H1 (cell line): ENCODE measurements at regions not wholly inside any gene's neighbourhood (a gene's known extent, or its start where the extent isn't known, plus 50 kb on each side); places are given as distances from the start of the nearest gene placed in this dataset.

Experiments used
- CHD7 ChIP-seq: fragments of 300-600 bp; sonication (generic); IDR thresholded peaks from 2 replicates; pipeline ENCODE4 v1.7.1; 2012; ENCODE audit warnings: low read length, moderate library complexity, mild to moderate bottlenecking, inconsistent platforms; ENCODE audit not compliant: insufficient replicate concordance
- RNF2 ChIP-seq: fragments of 200-900, 300-1000 bp; sonication (generic); IDR thresholded peaks from 2 replicates; pipeline ENCODE4 v1.7.1; 2016; ENCODE audit warnings: borderline replicate concordance, low read depth, mild to moderate bottlenecking, antibody characterized with exemption, low read length; ENCODE audit not compliant: poor library complexity, severe bottlenecking; ENCODE audit errors: missing control alignments
- SIN3A ChIP-seq, 2 experiments: IDR thresholded peaks in 1 of 2; conservative IDR thresholded peaks in 1 of 2; 2 replicates each; pipeline ENCODE4 v1.6.1; 2011 to 2012; ENCODE audit warnings: low read length in 2 of 2, improper control_type of control experiment in 1 of 2, low read depth in 1 of 2, mild to moderate bottlenecking in 1 of 2
- TAF7 ChIP-seq: optimal IDR thresholded peaks from 2 replicates; pipeline ENCODE3; 2011; ENCODE audit warnings: low read depth, mild to moderate bottlenecking, inconsistent platforms, low read length, moderate library complexity, borderline replicate concordance

GRCh38 chr2:217742841-217743240 is 260.0 kb downstream of the TNS1 start (continued):
- TF ChIP-seq CHD7 (no peak), SIN3A (conservative IDR thresholded peaks at IDR 0.05 in 1 of 2, IDR thresholded peaks at IDR 0.05 in 1 of 2; ENCODE audit: low read depth in 1 of 2, low read length in 2 of 2) (no peak), RNF2 (no peak), TAF7 (no peak)
